Right lobe of liver (tissue), 4 donors: ENCODE measurements at regions not wholly inside any gene's neighbourhood (a gene's known extent, or its start where the extent isn't known, plus 50 kb on each side); places are given as distances from the start of the nearest gene placed in this dataset.

Experiments
- POLR2A ChIP-seq: fragments of 450-650 bp; IDR thresholded peaks from one replicate; pipeline ENCODE4 v1.6.1; 2017; ENCODE audit warnings: antibody characterized with exemption, mild to moderate bottlenecking
- TF ChIP-seq, protein P1 (sequence below), 4 donors: fragments of 200-600 bp in 3 of 4; fragments of 450-650 bp in 1 of 4; IDR thresholded peaks; one replicate each; pipeline versions ENCODE4 v1.5.1 to v1.8.0; 2016 to 2022; ENCODE audit warnings: antibody characterized with exemption in 4 of 4, mild to moderate bottlenecking in 2 of 4
- donor health status: DM: no; HTN: no; CAD: no.
- donor health status: DM: no; HTN: no; CAD: no.
- donor health status: DM: no; HTN: yes; CAD: no.

DNA sequence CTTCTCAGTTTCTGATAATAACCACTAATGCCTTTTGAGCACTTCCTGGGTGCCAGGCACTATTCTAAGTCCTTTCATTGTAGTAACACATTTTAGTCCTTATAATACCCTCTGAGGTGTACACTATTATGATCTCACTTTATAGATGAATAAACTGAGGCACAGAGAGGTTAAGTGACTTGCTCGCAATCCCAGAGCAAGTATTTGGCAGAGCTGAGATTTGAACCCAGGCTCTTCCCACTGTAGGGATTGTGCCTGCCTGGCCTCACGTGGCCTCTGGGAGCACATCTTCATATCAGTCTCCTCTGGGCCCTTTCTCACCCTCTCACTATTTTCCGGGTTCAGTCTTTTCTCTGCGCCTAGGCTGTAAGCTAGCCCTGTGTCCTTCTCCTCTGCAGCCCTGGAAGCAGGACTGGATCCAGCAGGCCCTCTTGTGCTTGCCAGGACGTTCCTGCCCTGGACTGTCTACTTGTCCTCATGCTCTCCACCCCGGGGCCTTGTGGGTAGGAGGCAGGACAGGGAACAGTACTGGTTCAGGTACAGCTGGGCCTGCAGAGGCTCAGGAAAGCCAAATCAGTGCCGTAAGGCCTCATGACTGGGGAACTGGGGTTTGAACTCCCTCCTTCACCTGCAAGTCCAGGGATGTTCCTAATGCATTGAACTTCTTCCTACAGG lies 139.6 kb downstream of the VEGFA start:
- TF ChIP-seq, protein P1, sequence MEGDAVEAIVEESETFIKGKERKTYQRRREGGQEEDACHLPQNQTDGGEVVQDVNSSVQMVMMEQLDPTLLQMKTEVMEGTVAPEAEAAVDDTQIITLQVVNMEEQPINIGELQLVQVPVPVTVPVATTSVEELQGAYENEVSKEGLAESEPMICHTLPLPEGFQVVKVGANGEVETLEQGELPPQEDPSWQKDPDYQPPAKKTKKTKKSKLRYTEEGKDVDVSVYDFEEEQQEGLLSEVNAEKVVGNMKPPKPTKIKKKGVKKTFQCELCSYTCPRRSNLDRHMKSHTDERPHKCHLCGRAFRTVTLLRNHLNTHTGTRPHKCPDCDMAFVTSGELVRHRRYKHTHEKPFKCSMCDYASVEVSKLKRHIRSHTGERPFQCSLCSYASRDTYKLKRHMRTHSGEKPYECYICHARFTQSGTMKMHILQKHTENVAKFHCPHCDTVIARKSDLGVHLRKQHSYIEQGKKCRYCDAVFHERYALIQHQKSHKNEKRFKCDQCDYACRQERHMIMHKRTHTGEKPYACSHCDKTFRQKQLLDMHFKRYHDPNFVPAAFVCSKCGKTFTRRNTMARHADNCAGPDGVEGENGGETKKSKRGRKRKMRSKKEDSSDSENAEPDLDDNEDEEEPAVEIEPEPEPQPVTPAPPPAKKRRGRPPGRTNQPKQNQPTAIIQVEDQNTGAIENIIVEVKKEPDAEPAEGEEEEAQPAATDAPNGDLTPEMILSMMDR (IDR thresholded peaks at IDR 0.05): no peak
- no peak for TF ChIP-seq POLR2A
